ENCODE measurements at regions not wholly inside any gene's neighbourhood (a gene's known extent, or its start where the extent isn't known, plus 50 kb on each side); places are given as distances from the start of the nearest gene placed in this dataset.

DNA sequence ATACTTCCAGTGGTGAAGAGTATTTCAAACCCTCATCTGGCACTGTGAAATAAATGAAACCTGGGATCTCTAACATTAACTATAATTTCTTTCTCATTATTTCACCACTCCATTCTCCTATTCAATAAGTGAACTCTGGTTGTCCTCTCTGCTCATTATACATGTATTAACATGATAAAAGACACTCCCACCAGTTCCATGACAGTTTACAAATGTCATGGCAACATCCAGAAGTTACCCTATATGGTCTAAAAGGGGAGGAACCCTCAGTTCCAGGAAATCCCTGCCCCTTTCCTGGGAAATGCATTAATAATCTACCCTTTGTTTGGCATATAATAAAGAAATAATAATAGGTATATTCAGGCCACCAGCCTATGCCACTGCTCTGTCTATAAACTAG lies 62.7 kb upstream of the BRINP3 start:
- DNase-seq: no peak

DNA sequence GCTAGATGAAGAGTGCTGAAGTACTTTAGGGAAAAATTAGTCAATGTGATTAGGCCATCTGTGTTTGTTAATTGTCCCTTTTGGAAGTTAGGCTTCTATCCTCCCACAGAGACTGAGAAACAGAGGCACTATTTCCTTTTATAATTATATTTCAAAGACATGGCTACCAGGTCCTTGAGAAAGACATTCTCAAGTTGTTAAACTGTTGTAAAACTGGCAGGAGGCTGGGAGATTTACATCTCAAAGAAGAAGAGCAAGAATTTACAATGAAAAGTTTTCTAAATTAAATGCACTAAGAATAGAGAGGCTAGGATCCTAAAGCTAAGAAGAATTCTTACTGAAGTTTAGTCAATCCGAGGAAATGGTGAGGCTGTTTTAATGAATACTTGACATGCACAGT lies 74.0 kb upstream of the BRINP3 start:
- no peak for DNase-seq

DNA sequence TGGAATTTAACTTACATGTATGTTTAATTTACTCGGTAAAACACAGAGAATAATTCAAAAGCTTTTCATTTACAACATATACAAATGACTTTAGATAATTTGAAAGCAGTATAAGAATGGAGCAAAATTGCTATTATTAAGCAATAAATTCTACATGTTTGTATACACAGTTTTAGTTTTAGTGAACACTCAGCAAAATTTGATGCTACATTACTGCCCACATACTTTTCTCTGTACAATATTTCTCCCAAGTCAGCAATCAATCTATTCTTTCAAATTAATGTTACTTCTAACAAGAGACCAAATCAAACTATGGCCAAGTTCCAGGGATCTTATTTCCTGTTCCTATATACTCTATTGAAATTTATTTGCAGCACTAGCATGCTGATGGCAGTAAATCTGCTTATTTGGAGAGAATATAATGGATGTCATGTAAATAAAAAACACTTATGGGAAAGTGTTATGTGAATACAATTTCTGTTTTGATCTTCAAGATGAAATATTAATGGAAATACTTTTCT lies 82.6 kb upstream of the BRINP3 start:
- DNase-seq: no peak

DNA sequence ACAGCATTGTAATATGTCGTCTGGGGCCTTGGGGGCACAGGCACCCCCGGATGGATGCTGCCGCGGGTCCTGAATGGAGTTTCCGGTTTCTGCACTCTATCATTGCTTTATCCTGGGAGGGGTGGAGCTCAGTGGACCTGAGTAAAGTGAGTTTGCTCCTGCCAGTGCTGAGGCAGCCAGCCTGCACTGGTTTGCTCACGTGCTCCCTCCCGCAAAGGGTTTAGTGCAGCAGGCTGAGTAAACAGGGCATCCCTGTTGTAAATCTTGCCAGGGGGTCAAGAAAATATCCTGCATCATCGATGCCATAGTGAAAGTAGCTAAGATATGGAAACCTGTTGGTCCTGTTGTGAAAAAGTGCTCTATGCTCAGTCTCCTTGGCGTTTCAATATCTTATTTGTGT lies 85.6 kb upstream of the BRINP3 start:
- DNase-seq: no peak

DNA sequence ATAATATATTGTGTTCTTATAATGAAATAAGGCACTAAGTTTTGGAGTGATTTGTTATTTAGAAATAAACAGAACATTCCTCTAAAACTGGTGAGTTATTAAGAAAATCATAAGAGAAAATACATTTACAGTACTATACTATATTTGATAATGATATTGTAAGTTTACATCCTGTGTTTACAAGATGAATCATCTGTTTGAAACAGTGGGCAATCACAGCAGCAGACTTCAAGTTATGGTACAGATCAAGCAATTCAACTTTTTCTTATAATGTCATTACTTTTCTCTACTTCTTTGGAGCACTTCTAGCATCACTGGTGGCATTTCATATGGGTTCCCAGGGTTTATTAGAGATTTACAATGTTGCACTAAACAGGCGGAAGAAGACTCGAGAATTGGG lies 86.5 kb upstream of the BRINP3 start:
- no peak for DNase-seq

DNA sequence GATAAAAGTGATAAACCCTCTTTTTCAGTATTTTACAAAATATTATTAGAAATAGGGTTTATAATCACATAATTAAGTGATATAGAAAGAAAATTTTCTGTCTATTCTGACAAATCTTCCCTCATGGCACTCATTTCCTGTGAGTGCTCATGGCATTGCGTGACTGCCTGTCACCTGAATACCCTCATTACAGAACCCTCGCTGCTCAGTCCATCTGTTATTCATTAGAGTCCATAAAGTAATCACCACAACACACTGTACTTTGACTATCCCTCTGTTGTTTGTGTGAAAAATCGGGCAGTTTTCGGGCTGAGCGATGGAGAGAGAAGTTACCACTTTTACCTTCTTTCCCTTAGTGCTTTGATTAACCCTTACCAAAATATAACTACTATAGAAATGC lies 100.4 kb upstream of the BRINP3 start:
- DNase-seq: no peak

DNA sequence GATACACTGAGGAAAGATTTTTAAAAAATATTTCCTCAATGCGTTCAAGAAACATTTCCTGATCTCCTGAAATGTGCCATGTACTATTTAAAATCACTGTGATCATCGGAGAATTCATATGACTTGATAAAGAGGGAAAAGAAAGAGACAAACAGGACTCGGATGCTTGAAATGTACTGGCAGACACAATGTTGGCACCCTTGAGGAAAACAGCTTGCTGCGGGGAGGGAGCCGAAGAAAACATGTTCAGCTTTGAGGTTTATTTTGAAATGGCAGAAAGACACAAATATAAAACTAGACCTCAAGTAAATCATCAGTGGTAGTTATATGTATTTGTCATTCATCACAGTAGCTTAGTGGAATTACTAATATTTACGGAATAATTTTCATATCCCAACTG lies 100.9 kb upstream of the BRINP3 start:
- no peak for DNase-seq

DNA sequence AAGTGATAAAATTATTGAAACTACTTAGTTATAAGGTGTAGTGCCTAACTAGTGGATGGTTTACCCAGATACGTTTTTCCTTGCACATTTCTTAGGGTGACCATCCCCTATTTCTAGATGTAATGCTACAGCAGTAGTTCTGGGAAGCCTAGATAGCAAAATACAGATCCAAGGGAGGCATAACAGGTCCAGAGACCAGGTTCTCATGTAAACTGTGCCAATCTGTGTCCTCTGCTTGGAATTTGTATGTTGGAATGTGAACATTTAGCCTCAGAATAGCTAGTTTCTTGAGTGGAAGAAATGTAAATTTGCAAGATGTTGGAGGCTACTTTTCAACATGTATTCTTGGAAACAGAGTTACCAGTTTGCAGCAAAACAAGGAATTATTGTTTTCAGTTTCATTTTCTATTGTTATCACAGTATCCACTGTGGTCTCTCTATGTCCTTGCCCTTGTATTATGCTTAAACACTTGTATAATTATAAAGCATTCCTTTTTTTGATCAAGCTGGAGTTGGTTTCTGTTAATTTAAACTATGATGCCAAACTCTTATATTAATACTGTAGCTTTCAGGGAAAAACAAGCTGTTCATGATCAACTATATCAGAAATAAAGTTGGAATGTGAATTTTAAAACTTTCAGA lies 102.0 kb upstream of the BRINP3 start:
- DNase-seq: no peak

DNA sequence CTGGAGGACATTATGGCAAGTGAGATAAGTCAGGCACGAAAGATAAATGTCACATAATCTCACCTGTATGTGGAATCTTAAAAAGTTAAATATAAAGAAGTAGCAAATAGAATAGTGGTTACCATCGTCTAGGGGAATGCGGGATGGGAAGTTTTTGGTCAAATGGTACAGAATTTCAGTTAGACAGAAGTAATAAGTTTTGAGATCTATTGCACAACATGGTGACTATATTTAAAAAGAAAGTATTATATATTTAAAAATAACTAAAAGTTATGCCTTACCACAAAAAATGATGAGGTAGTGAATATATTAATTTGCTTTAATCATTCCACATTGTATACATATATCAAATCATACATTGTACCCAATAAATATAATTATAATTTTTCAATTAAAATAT lies 106.2 kb upstream of the BRINP3 start:
- no peak for DNase-seq

DNA sequence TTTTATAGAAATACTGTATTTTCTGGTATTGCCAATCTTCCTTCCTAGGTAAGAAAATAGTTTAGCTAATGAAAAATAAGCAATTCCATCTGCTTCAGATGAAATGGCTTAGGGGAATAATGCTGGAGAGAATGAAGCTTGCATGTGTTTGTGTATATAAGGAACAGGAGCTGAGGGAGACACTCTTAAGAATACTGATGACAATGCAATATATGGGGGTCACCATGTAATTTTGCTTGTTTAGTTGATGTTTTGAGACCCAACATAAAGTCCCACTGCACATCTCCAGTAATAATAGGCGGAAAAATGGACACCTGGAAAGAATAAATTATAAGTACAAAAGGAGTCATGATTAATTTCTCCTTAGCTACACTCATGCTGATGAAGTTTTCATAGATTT lies 110.8 kb upstream of the BRINP3 start:
- DNase-seq: no peak

DNA sequence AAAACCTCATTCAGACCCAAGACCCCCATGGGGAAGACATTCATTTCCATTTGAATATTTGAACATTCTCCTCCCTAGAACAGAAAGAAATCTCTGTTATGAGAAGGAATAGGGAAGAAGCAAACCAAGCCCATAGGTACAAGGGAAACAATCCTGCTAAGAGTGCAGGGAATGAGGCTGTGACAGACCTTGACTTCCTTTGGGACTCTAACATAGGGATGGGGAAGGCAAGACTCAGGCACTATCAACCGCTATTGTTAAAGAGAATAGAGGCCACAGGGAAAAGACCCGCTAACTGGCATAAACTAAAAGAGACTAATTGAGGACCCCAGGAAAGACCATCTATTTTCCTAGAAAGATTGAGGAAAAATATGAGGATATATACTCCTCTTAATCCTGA lies 117.8 kb upstream of the BRINP3 start:
- DNase-seq: no peak

DNA sequence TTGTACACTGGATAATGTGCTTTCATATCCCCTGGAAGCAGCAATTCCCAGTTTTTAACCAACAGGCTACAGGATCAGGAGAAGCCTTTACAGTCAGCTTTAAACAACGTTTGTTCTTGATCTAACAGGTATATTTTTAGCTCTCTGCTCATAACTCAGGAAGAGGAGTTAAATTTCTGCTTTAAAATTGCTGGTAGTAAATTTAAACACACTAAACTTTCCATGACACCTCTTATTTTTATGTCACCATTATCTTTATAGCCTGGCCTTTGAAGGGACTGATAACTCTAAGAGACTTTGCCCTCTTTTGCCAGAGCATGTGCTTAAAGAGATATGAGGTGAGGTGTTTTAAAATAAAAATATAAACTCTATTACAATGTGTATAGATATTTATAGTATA lies 119.6 kb upstream of the BRINP3 start:
- no peak for DNase-seq

DNA sequence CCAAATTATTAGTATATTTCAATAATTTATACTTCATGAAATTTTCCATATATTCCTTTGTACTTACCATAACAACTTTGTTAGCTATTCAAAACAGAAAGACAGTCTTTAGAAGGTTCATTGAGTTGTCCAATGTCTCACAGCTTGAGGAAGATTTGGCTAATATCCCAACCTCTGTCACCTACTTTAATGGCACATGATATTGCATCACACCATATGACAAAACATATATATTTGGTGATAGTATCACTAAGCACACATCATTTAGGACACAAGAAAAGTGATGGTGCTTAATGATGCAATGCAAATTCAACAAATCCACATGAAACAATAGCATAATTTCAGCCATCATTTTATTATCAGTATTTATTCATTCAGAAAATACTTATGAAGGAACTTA lies 122.0 kb upstream of the BRINP3 start:
- DNase-seq: no peak

DNA sequence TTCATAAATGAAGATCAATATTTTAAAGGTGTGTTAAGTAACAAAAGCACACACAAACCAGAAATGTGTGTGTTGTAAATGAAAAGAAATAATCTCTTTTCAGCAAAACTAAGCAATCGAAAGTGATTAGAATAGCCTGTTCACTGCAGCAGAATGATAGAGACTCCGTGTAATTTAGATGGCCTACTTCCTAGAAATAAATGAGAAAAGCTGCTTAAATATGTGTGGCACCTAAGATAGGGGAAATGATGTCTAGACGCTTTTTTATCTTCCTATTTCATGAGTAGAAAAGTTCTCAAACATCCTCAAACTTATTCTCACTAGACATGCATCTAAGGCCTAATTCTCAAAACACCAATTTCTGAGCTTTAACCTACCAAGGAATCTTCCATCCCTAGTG lies 124.7 kb upstream of the BRINP3 start:
- no peak for DNase-seq

DNA sequence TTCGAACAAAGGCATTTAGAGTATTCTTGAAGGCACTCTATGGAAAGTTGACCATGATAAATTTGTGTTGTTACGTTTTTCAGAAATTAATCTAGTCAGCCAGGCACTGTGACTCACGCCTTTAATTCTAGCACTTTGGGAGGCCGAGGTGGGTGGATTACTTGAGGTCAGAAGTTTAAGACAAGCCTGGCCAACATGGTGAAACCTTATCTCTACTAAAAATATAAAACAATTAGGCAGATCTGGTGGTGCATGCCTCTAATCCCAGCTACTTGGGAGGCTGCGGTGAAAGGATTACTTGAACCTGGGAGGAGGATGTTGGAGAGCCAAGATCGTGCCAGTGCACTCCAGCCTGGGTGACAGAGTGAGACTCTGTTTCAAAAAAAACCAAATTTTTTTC lies 130.6 kb upstream of the BRINP3 start:
- no peak for DNase-seq

DNA sequence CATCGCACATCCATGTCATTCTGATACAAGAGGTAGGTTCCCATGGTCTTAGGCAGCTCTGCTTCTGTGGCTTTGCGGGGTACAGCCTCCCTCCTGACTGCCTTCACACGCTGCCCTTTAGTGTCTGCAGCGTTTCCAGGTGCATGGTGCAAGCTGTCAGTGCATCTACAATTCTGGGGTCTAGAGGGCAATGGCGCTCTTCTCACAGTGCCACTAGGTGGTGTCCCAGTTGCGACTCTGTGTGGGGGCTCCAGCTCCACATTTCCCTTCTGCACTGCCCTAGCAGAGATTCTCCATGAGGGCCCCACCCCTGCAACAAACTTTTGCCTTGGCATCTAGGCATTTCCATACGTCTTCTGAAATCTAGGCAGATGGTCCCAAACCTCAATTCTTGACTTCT lies 138.2 kb upstream of the BRINP3 start:
- DNase-seq: no peak

DNA sequence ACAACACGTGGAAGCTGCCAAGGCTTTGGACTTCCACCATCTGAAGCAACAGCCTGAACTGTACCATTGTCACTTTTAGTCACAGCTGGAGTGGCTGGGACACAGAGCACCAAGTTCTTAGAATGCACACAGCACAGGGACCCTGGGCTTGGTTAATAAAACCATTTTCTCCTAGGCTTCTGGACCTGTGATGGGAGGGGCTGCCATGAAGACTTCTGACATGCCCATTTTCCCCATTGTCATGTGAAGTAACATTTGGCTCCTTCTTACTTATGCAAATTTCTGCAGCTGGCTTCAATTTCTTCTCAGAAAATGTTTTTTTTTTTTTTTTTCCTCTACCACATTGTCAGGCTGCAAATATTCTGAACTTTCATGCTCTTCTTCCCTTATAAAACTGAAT lies 138.6 kb upstream of the BRINP3 start:
- no peak for DNase-seq

DNA sequence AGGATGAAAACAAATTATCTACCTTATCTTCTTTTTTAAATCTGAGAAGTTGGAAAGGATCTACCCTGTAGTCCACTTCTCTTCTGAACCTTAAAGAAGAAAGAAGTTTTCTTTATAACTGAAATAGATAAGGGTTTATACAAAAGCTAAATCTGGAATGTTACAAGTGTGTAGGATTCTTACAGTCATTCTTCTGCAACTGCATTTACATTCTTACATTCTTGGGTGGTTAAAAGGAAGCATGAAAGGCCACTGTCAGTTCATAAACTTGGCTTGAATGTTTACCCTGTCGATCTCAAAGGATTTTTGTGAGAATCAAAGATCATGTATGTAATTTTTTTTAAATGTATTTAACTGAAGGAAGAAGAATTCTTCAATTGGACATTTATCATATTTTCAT lies 142.1 kb upstream of the BRINP3 start:
- DNase-seq: no peak

DNA sequence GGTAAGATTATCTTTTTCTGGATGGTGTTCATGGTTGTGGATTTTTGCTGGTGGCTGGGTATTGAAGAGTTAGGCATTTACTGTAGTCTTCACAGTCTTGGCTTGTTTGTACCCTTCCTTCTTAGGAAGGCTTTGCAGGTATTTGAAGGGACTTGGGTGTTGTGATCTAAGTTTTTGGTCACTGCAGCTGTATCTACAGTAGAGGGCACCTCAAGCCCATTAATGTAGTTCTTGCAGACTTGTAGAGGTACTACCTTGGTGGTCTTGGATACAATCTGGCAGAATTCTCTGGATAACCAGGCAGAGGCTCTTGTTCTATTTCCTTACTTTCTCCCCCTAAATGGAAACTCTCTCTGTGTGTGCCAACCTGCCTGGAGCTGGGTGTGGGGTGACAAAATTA lies 155.8 kb upstream of the BRINP3 start:
- DNase-seq: no peak

DNA sequence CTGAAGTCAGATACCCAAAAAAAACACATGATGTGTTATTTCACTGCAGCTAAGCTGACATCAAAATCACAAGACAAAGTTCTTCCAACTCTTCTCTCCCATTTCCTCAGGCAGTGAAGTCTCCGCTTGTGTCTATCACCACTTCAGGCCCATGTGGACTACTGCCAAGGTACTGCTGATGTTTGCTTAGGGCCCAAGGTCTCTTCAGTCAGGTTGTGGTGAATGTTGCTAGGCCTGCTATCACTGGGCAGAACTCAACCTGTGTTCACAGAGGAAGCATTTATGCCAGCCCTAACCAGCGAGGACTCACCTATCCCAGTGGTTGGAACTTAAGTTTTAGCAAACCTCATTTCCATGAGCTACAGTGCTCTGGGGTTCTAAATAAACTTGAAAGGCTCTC lies 156.5 kb upstream of the BRINP3 start:
- DNase-seq: no peak

DNA sequence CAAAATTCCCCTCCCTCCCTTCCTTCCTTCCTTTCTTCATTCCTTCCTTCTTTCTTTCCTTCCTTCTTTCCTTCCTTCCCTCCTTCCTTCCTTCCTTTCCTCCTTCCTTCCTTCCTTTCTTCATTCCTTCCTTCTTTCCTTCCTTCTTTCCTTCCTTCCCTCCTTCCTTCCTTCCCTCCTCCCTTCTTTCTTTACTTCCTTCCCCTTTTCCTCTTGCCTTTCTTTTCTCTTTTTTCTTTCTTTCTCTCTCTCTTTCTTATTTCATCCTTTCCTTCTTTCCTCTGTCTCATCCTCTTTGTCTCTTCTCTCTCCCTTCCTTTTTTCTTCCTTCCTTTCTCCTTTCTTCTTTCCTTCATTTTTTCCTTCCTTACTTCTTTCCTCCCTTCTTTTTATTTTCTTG lies 171.9 kb upstream of the BRINP3 start:
- no peak for DNase-seq

DNA sequence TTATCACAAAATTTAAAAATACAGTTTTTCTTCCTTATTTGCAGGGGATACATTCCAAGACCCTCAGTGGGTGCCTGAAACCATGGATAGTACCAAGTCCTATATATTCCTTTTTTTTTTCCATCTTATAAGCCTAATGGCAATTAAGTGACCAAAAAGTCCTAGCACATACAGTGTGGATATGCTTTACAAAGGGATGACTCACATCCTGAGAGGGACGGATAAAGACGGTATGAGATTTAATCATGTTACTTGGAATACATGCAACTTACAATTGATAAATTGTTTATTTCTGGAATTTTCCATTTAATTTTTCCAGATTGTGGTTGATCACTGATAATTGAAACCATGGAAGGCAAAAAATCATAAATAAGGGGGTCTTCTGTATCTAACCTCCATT lies 181.2 kb upstream of the BRINP3 start:
- no peak for DNase-seq

DNA sequence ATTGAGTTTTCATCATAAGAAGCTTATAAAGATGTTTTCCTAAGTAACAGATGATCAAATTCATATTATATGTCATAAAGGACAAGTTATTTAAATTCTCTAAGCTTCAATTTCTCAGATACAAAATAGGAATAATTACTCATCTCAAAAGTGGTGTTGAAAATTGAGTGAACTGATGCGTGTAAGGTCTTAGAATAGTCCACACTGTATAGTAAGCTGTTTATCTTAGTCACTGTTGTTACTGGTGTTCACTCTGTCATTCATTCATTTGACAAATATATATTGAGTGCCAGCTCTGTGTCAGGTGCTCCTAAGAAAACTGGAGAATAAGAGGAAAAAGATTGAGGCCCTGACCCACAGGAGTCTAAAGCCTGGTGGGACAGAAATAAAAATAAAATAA lies 186.3 kb upstream of the BRINP3 start:
- DNase-seq: no peak

DNA sequence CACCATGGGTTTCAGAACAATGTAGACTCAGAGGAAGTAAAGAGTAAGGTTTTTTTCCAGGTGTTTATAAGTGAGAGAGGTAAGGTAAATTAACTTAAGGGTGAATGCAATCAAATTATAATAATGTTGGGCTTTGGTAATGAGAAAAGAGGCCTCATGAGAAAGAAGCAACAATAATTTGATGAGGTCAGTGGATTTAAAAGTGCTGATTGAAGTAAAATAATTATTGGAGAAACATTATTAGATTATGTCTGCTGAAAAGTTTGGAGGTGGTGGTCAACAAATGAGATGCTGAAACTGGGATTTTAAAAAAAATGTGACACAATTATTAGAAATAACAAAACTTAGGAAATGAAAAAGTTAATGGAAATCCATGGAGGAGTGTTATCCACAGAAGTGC lies 187.4 kb upstream of the BRINP3 start:
- no peak for DNase-seq

DNA sequence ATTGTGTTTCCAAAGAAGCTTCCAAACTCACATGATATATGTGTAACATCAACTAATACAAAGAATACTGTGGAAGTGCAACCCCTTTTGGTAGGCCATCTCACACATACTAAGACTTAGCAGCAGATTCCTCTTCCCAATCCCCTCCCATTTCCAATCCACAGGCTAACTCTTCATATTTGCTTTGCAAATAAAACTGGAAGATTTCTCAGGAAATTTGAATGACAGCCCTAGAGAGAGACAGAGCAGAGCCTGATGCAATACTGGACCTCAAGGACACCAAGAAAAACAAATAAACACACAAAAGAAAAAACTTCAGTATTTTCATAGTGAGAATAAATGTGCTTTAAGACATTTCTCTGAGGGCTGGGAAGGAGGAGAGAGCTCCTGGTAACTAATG lies 190.2 kb upstream of the BRINP3 start:
- DNase-seq: no peak

DNA sequence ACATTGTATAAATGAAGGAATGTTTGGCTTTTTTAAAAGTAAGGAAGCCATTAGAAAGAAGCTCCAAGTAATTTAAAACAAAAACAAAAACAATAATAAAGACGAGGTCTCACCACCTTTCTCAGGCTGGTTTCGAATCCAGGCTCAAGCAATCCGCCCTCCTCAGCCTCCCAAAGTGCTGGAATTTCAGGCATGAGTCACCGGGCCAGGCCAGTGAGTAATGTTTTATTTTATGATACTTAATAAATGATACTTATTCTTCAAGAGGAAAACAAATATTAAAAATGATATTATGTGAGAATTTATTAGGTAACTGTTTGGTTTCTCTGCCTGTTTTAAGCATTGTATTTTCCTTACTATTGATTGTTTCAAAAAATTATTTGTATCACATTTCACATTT lies 201.4 kb upstream of the BRINP3 start:
- no peak for DNase-seq

Measured in NCI-H1092 (cell line).